OCI-LY7 (cell line): ENCODE measurements at regions not wholly inside any gene's neighbourhood (a gene's known extent, or its start where the extent isn't known, plus 50 kb on each side); places are given as distances from the start of the nearest gene placed in this dataset.
"Not testable (repeated sequence)": the region's sequence is repeated elsewhere in the genome, so short reads cannot be mapped to it uniquely, and the experiment has no call there.

Source experiments
- BruUV-seq: library from RNA; stranded (reverse); fragments of 400-500 nt; replicated peaks from 2 replicates; lab custom pipeline; 2021; lab: Mats Ljungman, UMichigan
- CTCF ChIA-PET: fragments of 300-600 bp; sonication (Branson Sonifier 250); formaldehyde crosslinking; loops from one replicate; lab custom pipeline; 2022; ENCODE audit warnings: antibody characterized with exemption; ENCODE audit not compliant: unreplicated experiment; lab: Charles Lee
- POLR2A ChIA-PET: fragments of 300-600 bp; sonication (Branson Sonifier 250); formaldehyde crosslinking; loops from one replicate; lab custom pipeline; 2022; ENCODE audit warnings: antibody characterized with exemption; lab: Charles Lee
- DNase-seq: peaks from one replicate; pipeline ENCODE4 v3.0.0-alpha.2; 2015; ENCODE audit warnings: low spot score
- H2AFZ ChIP-seq: fragments of 200-600 bp; sonication (generic), shearing (Covaris generic); 2 replicates; pipeline ENCODE4 v1.6.1; 2014; ENCODE audit warnings: mild to moderate bottlenecking, antibody characterized with exemption, low read length, moderate library complexity
- H3K27ac ChIP-seq: fragments of 200-600 bp; sonication (generic); 2 replicates; pipeline ENCODE4 v1.5.1; 2014; ENCODE audit warnings: mixed run types, low read depth, mild to moderate bottlenecking, moderate library complexity, low read length, inconsistent platforms; ENCODE audit not compliant: poor library complexity, severe bottlenecking
- H3K36me3 ChIP-seq: fragments of 200-600 bp; sonication (generic); 2 replicates; pipeline ENCODE4 v1.6.1; 2014; ENCODE audit warnings: mild to moderate bottlenecking, antibody characterized with exemption, low read length, moderate library complexity, mixed read lengths; ENCODE audit not compliant: insufficient read depth
- H3K4me1 ChIP-seq: fragments of 200-600 bp; sonication (generic); 2 replicates; pipeline ENCODE4 v1.5.1; 2014; ENCODE audit warnings: mild to moderate bottlenecking, low read length; ENCODE audit not compliant: insufficient read depth, poor library complexity, severe bottlenecking
- H3K4me2 ChIP-seq: fragments of 200-600 bp; sonication (generic); 2 replicates; pipeline ENCODE4 v1.6.1; 2014; ENCODE audit warnings: mild to moderate bottlenecking, low read length
- H3K4me3 ChIP-seq: fragments of 200-600 bp; sonication (generic); 2 replicates; pipeline ENCODE4 v1.5.1; 2014; ENCODE audit warnings: mild to moderate bottlenecking, low read depth, low read length; ENCODE audit not compliant: poor library complexity, severe bottlenecking
- H3K79me2 ChIP-seq: fragments of 200-600 bp; sonication (generic); 2 replicates; pipeline ENCODE4 v1.6.1; 2016; ENCODE audit warnings: low read depth, mild to moderate bottlenecking, low read length, moderate library complexity, mixed read lengths; ENCODE audit not compliant: insufficient read depth
- H3K9me2 ChIP-seq: fragments of 200-600 bp; sonication (generic); 2 replicates; pipeline ENCODE4 v1.6.1; 2016; ENCODE audit warnings: mild to moderate bottlenecking, low read length, mixed read lengths; ENCODE audit not compliant: insufficient read depth
- H3K9me3 ChIP-seq: fragments of 200-600 bp; sonication (generic); 2 replicates; pipeline ENCODE4 v1.6.1; 2014; ENCODE audit warnings: mild to moderate bottlenecking, mixed run types, low read length, mixed read lengths
- H4K20me1 ChIP-seq: fragments of 200-600 bp; sonication (generic); 2 replicates; pipeline ENCODE4 v1.6.1; 2014; ENCODE audit warnings: mild to moderate bottlenecking, antibody characterized with exemption, low read length, moderate library complexity, mixed read lengths; ENCODE audit not compliant: insufficient read depth
- CTCF ChIP-seq: fragments of 200-600 bp; sonication (generic); conservative IDR thresholded peaks from 2 replicates; pipeline ENCODE4 v1.5.1; 2014; ENCODE audit warnings: mild to moderate bottlenecking, antibody characterized with exemption, low read length, moderate library complexity, mixed read lengths
- EZH2phosphoT487 ChIP-seq: fragments of 200-600 bp; sonication (generic); IDR thresholded peaks from 2 replicates; pipeline ENCODE4 v1.6.1; 2018; ENCODE audit warnings: low read depth, borderline replicate concordance, mild to moderate bottlenecking, mixed run types, antibody characterized with exemption, low read length, moderate library complexity, mixed read lengths
- intact Hi-C: fragments of 100-400 bp; cut with micrococcal nuclease; formaldehyde crosslinking; loops from one replicate; pipeline ENCODE4 v1.10.0; 2022; ENCODE audit not compliant: unreplicated experiment

- Histone ChIP-seq H3K27ac (no peak overlapping the region), H3K36me3 (no peaks in the 10 kb centered on the region), H2AFZ (no peak overlapping the region), H4K20me1 (no peaks in the 10 kb centered on the region), H3K4me2 (no peak overlapping the region), H3K79me2 (no peaks in the 10 kb centered on the region), H3K9me2 (no peaks in the 10 kb centered on the region), H3K4me3 (no peak overlapping the region), H3K4me1 (no peaks in the 10 kb centered on the region), H3K9me3 (no peaks in the 10 kb centered on the region)
- CTCF ChIA-PET: no interaction called here
- TF ChIP-seq EZH2phosphoT487 (no peak), CTCF (no peak)
- DNase-seq: no peak
- intact Hi-C loops: no loop called here
- POLR2A ChIA-PET: no interaction called here
- BruUV-seq: no TSS peak
Observed at GRCh38 chr5:3456121-3456681, 139.4 kb upstream of the IRX1 start.

- BruUV-seq, CTCF ChIA-PET: not testable (repeated sequence)
Observed at GRCh38 chr5:3454028-3454427, 141.6 kb upstream of the IRX1 start.

GRCh38 chr5:3452622-3453021 is 143.0 kb upstream of the IRX1 start:
- TF ChIP-seq CTCF (no peak), EZH2phosphoT487 (no peak)
- intact Hi-C loops: no loop called here
- Histone ChIP-seq H3K79me2 (no peaks in the 10 kb centered on the region), H3K36me3 (no peaks in the 10 kb centered on the region), H3K4me3 (no peak overlapping the region), H3K4me1 (no peaks in the 10 kb centered on the region), H3K9me2 (no peaks in the 10 kb centered on the region), H4K20me1 (no peaks in the 10 kb centered on the region), H3K27ac (no peak overlapping the region), H2AFZ (no peak overlapping the region), H3K4me2 (no peak overlapping the region), H3K9me3 (no peaks in the 10 kb centered on the region)
- ChIA-PET CTCF (no interaction called here), POLR2A (no interaction called here)
- no TSS peak for BruUV-seq
- DNase-seq: no peak

More at GRCh38 chr5:3454028-3454427, 141.6 kb upstream of the IRX1 start:
- H3K4me3 ChIP-seq, H3K36me3 ChIP-seq, intact Hi-C loops, H3K27ac ChIP-seq, H3K4me2 ChIP-seq, H2AFZ ChIP-seq, H3K79me2 ChIP-seq, H3K9me2 ChIP-seq, H3K9me3 ChIP-seq, H4K20me1 ChIP-seq, H3K4me1 ChIP-seq, DNase-seq: not testable (repeated sequence)
- POLR2A ChIA-PET: interaction anchor here (0.5 kb wide), 1 partner anchor 62 kb away, joined by 3 read pairs; no protein-coding TSS in a partner anchor
